ENCODE measurements at regions not wholly inside any gene's neighbourhood (a gene's known extent, or its start where the extent isn't known, plus 50 kb on each side); places are given as distances from the start of the nearest gene placed in this dataset.
"Not testable (repeated sequence)": the region's sequence is repeated elsewhere in the genome, so short reads cannot be mapped to it uniquely, and the experiment has no call there.

DNA sequence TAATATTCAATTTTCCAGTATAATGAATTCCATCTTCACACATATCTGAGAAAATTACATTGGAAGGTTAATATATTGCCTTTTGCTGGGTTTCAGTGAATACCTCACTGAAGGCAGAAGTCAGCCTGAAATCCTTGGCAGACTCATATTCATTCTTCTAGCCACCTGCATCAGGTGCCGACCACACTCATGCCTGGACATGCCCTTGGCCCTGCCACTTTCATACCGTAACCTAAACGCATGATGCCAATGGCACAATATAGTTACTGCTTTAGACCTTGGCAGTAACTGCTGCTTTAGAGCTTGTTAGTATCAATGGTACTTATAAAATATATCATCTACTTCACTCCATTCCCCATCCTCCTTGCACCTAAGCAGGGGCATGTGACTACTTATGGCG, 817.6 kb upstream of the CDH8 start:
- no peaks in the 10 kb centered on the region for H3K36me3 Mint-ChIP-seq
- H3K27ac Mint-ChIP-seq = no peak overlapping the region
- ATAC-seq (no peak), DNase-seq (ENCODE audit: low spot score in 2 of 2) (no peak)
- H3K9me3 Mint-ChIP-seq = peaks cover 17 to 18% of the 10 kb centered on the region in 2 donors

DNA sequence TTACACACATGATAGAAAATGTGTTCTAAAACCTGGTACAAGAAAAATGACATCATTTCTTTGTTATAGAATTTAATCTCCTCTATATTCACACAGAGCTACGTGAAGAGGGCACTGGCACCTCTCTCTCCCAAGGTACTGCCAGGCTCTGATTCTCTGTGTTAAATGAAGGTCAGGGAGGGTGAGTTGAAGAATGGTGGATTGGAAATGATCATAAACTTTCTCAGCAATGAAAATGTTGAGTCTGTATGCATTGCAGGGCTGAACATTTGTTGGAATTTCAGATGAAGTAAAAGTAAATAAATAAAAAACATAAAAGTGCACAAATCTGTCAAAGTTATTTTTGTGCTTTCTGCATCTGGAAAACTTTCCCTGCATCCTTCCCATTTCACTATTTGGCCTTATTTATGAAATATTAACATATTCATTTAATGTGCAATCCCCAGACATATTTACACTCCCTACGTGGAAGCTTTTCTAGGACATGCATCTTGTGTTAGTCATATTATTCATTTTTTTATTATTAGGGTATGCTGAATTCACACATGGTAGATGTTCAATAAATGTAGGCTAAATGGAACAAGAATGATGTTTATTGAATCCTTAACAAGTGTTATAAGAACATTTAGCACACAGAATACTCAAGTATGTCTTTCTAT, 810.3 kb upstream of the CDH8 start:
- H3K27ac Mint-ChIP-seq = no peak overlapping the region
- peaks cover 19 to 23% of the 10 kb centered on the region in 2 donors for H3K9me3 Mint-ChIP-seq
- DNase-seq (ENCODE audit: low spot score in 2 of 2) = no peak
- no peak for ATAC-seq
- peaks cover 0 to 5% of the 10 kb centered on the region in 2 donors for H3K36me3 Mint-ChIP-seq

DNA sequence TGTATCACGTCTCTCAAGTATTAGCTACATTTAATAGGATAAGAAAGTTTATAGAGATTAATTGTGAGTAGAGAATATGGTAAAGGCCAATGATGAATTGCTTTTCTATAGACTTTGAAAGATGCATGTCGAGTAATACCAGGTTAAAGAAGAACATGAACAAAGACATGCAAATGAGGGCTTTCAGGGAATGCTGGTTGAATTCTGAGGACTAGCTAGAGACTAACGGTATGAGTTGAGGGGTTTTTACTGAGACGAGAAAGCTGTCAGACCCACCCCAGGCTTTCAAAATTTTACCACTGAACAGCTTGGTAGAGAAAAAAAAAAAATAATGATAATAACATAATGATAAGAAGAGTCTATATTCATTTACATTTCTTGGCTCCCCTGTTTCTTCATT, 796.0 kb upstream of the CDH8 start:
- Mint-ChIP-seq H3K36me3 (peaks cover 0 to 6% of the 10 kb centered on the region in 2 donors), H3K9me3 (peaks cover 27 to 29% of the 10 kb centered on the region in 2 donors), H3K27ac (no peak overlapping the region)
- DNase-seq (ENCODE audit: low spot score in 2 of 2) (no peak), ATAC-seq (no peak)

DNA sequence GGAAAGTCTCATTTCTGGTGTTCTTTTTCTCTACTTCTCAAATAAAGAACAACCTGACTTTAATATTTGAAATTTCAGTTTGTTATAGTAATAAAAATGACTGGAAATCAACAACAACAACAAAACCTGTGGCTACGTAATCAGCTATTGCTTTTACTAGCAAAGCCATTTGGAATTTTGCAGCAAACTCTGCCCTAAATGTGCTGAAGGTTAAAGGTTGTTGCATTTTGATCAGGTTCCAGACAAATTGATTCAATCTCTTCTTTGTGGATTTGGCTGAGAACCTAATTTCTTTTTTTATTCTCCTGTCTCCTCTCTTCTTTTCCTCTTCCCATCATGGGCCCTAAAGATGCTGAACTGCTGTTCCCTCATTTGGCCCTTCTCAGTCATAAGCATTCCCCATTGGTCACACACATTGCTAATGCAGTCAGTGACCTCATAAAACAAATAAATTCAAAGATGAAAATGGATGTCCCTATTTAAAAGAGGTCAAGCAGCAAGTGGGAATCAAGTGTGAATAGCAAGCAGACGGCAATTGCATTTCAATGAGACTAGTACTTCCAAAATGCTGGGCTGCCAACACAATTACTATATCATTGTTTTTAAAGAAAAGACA, 795.1 kb upstream of the CDH8 start:
- Mint-ChIP-seq H3K9me3 (peaks cover 26 to 27% of the 10 kb centered on the region in 2 donors), H3K27ac (no peak overlapping the region), H3K36me3 (peaks cover 0 to 6% of the 10 kb centered on the region in 2 donors)
- ATAC-seq (no peak), DNase-seq (ENCODE audit: low spot score in 2 of 2) (no peak)

DNA sequence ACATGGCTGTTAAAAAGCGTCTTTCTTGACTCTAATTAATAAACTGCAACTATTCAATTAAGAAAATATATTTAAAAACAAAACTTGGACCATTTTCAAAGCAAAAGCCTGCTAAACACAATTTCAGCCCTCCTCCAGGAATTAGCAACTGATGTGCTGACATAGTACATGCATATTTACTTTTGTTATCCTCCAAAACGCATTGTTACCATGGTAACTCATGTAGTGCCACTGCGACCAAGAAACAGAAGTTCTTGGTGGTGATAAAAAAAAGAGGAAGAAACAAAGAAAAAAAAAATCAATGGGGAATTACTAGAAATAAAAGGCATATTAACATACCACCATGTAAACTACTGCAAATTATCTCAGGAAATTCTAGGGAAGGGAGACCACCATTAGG, 793.4 kb upstream of the CDH8 start:
- H3K27ac Mint-ChIP-seq = no peak overlapping the region
- DNase-seq (ENCODE audit: low spot score in 2 of 2) (no peak), ATAC-seq (no peak)
- H3K9me3 Mint-ChIP-seq = peaks cover 29 to 30% of the 10 kb centered on the region in 2 donors
- peaks cover 0 to 6% of the 10 kb centered on the region in 2 donors for H3K36me3 Mint-ChIP-seq

DNA sequence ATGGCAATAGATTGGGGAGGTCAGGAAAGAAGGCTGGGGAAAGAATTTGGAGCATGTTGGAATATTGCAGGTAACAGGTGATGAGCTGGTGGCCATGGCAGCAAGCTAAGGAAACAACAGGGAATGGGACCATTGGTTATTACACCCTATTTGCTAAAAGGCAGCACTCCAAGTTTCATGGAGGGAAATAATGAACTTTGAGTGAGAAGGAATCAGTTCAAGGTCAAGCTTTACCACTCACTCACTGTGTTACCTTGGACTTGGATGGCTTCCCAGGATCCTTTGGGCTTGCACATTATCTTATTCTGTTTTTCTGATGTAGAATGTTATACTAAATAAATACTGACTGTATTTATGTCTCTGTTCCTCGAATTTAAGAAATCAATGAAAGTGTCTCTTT, 792.8 kb upstream of the CDH8 start:
- Mint-ChIP-seq H3K27ac (no peak overlapping the region), H3K9me3 (peaks cover 32 to 33% of the 10 kb centered on the region in 2 donors), H3K36me3 (peaks cover 0 to 6% of the 10 kb centered on the region in 2 donors)
- ATAC-seq = no peak
- no peak for DNase-seq (ENCODE audit: low spot score in 2 of 2)

DNA sequence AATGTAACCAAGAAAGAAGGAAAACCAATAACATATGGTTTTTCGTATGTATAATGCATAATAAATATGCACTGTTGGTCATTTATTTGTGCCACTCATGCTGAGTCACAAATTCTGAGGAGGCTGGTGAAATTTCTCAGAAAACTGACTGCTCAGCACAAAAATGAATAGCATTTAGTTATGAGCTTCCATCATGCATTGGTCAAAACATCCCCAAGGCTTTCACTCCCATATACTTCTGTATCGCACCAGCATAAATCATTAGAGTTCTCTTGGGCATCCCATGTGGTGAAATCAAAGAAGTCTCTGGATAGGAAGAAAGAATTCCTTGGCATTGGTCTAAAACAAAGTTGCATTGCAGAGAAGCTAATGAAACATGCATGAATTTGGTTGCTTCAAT, 785.6 kb upstream of the CDH8 start:
- DNase-seq (ENCODE audit: low spot score in 2 of 2) (no peak), ATAC-seq (no peak)
- Mint-ChIP-seq H3K36me3 (peaks cover 0 to 8% of the 10 kb centered on the region in 2 donors), H3K9me3 (peaks cover 22 to 33% of the 10 kb centered on the region in 2 donors), H3K27ac (no peak overlapping the region)

DNA sequence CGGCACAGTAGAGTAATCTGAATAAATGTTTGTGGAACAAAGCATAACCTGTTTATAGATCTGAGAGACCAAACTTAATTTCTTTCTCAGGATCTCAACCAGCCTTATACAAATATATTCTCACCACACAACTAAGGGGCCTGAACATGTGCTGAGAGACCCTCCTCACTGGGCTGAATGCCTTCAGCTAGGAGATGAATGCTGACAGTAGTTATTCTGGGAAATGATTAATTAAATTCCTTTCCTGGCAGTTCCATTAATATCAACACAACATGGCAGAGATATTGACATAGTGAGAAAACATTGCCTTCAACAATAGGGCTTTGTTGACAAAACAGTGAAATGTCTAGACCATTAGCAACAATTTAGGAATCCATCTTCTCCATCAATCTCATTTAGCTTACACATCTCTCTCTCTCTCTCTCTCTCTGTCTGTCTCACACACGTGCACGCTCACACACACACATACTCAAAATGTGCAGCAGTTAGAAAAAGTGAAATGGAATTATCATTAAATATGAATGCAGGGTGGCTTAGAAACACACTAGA, 780.8 kb upstream of the CDH8 start:
- Mint-ChIP-seq H3K9me3 (peaks cover 11 to 35% of the 10 kb centered on the region in 2 donors), H3K36me3 (peaks cover 0 to 8% of the 10 kb centered on the region in 2 donors), H3K27ac (no peak overlapping the region)
- DNase-seq (ENCODE audit: low spot score in 2 of 2) (no peak), ATAC-seq (no peak)

DNA sequence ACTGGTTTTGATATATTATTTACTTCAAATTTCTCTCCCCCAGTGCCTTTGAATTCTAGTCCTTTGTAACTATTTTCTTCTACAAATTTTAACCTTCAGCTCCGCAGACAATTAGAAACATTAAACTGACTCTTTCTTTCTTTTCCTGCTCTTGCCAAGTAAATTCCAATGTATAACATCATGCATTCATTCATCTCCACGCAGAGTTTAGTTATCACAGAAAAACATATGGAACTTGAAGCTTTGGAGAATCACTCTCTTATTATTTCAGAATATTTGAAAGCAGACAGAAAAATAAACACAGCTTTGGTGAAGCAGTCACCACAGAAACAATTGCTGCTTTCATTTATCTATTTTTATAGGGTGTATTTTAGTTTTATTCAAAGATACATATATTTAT, 778.7 kb upstream of the CDH8 start:
- Mint-ChIP-seq H3K36me3 (peaks cover 0 to 15% of the 10 kb centered on the region in 2 donors), H3K27ac (no peak overlapping the region), H3K9me3 (peaks cover 11 to 40% of the 10 kb centered on the region in 2 donors)
- ATAC-seq (no peak), DNase-seq (ENCODE audit: low spot score in 2 of 2) (no peak)

DNA sequence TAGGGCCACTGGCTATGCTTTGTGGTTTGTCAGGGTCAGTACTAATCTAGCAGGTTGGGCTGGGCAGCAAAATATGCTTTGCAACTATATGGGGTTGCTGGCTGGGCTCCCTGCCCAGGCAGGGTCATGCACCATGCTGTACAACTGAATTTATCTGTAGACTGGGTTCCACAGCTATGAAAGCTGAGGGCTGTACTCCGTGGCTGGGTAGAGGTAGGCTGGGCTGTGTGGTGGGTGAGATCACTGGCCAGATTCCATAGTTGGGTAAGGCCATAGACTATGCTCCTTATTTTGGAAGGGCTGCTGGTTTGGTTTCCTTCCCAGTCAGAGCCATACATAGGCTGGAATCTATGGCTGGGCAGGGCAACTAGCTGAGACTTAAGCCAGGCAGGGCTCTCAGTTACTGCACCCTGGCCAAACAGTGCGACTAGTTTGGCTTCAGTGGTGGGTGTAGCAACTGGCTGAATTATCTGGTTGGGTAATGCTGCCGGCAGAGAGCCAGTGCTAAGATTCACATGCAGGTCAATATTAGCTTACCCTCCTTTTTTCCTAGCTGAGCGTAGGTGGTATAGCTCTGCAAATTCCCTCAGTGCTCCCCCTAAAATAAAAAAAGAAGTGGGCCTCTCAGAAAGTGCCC, 769.1 kb upstream of the CDH8 start:
- Mint-ChIP-seq H3K36me3 (no peaks in the 10 kb centered on the region), H3K9me3 (peaks cover 5 to 19% of the 10 kb centered on the region in 2 donors), H3K27ac (no peak overlapping the region)
- ATAC-seq (no peak), DNase-seq (ENCODE audit: low spot score in 2 of 2) (no peak)

DNA sequence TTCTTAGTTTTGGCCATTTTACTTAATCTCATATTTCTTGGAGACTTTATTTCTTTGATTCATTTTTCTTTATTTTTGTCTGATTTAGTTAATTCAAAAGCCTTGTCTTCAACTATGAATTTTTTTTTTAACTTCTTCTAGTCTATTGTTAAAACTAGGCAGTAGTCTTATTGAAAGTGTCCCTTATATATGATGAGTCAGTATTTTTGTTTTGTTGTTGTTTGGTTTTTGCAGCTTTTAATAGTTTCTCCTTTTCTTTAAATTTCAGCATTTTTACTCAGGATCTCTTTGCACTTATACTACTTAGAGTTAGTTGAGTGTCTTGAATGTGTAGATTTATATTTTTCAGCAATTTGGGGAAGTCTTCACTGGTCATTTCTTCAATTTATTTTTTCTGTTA, 758.5 kb upstream of the CDH8 start:
- H3K9me3 Mint-ChIP-seq = peaks cover 26 to 36% of the 10 kb centered on the region in 2 donors
- no peak for DNase-seq (ENCODE audit: low spot score in 2 of 2)
- H3K36me3 Mint-ChIP-seq = peaks cover 0 to 8% of the 10 kb centered on the region in 2 donors
- ATAC-seq = no peak
- no peak overlapping the region for H3K27ac Mint-ChIP-seq

DNA sequence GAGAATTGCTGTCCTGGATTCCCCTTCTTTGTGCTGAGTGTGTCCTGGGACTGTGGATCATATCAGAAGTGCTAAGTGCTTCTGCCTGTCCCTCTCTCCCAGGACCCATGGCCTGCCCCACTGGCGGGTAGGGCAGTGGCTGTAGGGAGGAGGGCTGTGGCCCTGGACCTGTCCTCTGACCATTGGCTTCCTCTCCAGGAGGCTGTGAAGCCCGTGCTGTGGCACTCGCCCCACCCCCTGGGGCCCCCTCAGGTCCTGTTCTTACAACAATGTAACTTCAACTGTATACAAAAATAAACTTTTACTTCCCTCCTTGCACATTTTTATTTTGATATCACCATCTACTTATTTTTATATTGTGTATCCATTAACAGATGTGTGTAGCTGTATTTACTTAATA, 743.8 kb upstream of the CDH8 start:
- DNase-seq (ENCODE audit: low spot score in 2 of 2); H3K36me3 Mint-ChIP-seq; H3K27ac Mint-ChIP-seq; ATAC-seq: not testable (repeated sequence)
- peaks cover 25 to 29% of the 10 kb centered on the region in 2 donors for H3K9me3 Mint-ChIP-seq

DNA sequence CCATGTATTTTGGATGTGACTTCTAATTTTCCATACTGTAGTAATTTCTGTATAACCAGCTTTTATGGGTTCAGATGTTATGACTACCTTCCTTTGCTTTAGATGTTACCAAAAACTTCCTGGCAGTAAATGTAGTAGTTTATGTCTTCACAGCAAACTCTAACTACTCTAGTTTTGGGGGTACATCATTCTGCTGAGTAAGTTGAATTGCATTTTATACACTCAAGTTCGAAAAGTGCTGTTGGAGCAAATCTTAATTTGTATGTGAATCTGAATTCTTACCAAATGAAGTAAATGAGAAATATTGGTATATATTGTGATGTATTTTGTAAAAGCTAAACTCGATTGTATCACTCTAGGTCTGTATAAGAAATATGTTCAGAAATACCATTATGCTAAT, 728.3 kb upstream of the CDH8 start:
- Mint-ChIP-seq H3K27ac (no peak overlapping the region), H3K9me3 (peaks cover 28 to 34% of the 10 kb centered on the region in 2 donors), H3K36me3 (peaks cover 0 to 10% of the 10 kb centered on the region in 2 donors)
- no peak for DNase-seq (ENCODE audit: low spot score in 2 of 2)
- no peak for ATAC-seq

DNA sequence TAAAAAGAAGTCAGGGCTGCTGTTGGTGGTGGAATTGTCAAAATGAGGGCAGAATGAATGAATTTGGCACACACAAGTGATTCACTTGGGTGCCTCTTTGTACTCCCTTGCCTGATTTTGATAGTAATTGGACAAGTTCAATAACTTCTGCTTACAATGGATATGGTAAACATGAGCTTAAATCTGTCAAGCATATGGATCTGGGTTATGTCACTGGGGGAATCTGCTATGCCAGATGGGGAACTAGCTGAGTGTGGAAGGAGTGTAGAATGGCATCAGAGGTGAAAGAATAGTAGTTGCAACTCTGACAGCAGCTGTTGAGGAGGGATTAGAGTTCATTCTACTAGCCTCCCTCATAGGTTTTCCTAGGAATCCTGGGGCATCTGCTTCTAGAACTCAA, 724.2 kb upstream of the CDH8 start:
- no peak for DNase-seq (ENCODE audit: low spot score in 2 of 2)
- H3K36me3 Mint-ChIP-seq = peaks cover 0 to 10% of the 10 kb centered on the region in 2 donors
- H3K27ac Mint-ChIP-seq = no peak overlapping the region
- no peak for ATAC-seq
- H3K9me3 Mint-ChIP-seq = peaks cover 21 to 29% of the 10 kb centered on the region in 2 donors

DNA sequence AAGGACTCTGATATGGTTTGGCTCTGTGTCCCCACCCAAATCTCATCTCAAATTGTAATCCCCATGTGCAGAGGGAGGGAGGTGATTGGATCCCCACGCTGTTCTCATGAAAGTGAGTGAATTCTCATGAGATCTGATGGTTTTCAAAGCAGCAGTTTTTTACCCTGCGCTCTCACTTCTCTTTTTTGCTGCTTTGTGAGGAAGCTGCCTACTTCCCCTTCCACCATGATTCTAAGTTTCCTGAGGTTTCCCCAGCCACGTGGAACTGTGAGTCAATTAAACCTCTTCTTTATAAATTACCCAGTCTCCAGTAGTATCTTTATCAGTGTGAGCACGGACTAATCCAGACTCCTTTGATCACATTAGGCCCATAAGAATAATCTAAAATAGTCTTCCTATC, 719.7 kb upstream of the CDH8 start:
- Mint-ChIP-seq H3K9me3 (peaks cover 14 to 28% of the 10 kb centered on the region in 2 donors), H3K36me3 (peaks cover 0 to 8% of the 10 kb centered on the region in 2 donors), H3K27ac (no peak overlapping the region)
- DNase-seq (ENCODE audit: low spot score in 2 of 2) (no peak), ATAC-seq (no peak)

DNA sequence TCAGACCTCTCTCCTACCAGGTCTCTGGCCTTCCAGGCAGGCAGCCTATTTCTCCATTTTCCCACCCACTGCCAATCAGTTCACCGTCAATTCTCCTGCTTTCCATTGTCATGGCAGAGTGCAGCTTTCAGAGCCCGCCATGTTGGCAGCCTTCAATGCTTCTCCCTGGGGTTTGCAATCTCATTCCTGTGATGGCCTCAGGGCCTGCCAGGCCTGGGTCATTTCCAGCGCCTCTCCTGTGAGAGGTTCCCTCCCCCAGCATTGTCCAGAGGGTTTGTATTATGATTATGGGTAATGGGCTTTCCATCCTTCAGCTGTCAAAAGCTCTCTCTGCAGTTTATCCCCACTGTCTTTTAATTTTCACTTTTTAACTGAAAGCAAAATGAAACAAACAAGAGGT, 716.6 kb upstream of the CDH8 start:
- no peak for ATAC-seq
- Mint-ChIP-seq H3K9me3 (peaks cover 18 to 28% of the 10 kb centered on the region in 2 donors), H3K27ac (no peak overlapping the region), H3K36me3 (peaks cover 0 to 8% of the 10 kb centered on the region in 2 donors)
- DNase-seq (ENCODE audit: low spot score in 2 of 2) = no peak

DNA sequence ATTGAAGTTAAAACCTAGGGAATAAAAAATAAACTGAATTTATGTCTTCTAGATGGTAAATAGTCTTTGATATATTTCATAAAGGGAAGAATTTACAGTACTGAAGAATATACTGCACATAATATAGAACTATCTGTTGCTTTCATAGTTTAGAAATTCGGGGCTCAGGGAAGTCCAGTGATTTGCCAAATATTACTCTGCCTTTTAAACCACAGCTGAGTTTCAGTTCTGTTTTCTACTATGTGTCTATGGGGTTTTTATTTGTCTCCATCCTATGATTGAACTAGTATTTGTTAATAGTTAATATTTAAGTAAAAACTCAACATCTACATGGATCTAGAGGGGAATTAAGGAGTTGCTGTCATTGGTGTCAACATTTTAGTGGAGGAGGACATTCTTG, 715.0 kb upstream of the CDH8 start:
- H3K27ac Mint-ChIP-seq = no peak overlapping the region
- ATAC-seq = no peak
- peaks cover 18 to 24% of the 10 kb centered on the region in 2 donors for H3K9me3 Mint-ChIP-seq
- no peak for DNase-seq (ENCODE audit: low spot score in 2 of 2)
- H3K36me3 Mint-ChIP-seq = peaks cover 0 to 8% of the 10 kb centered on the region in 2 donors
